Left lung (tissue), 4 donors: ENCODE measurements at regions not wholly inside any gene's neighbourhood (a gene's known extent, or its start where the extent isn't known, plus 50 kb on each side); places are given as distances from the start of the nearest gene placed in this dataset.
"Not testable (repeated sequence)": the region's sequence is repeated elsewhere in the genome, so short reads cannot be mapped to it uniquely, and the experiment has no call there.

Source experiments
- ATAC-seq: fragments of 200-7000 bp; cut with Tn5 transposase; one replicate; pipeline ENCODE4 v1.9.1; 2020; ENCODE audit warnings: moderate library complexity
- DNase-seq, 4 donors: peaks; one replicate each; pipeline ENCODE4 v3.0.0-alpha.2; 2013 to 2020
- H3K27ac ChIP-seq, 2 donors: fragments of 200-600 bp; sonication (generic) in 1 of 2; one replicate each; pipeline versions ENCODE4 v1.5.0 to v1.8.0; 2020 to 2021
- H3K27me3 ChIP-seq, 2 donors: fragments of 200-600 bp; sonication (generic) in 1 of 2; one replicate each; pipeline versions ENCODE4 v1.5.0 to v1.8.0; 2020 to 2021
- H3K36me3 ChIP-seq, 2 donors: fragments of 200-600 bp; sonication (generic) in 1 of 2; one replicate each; pipeline versions ENCODE4 v1.5.0 to v1.8.0; 2020 to 2021
- H3K4me1 ChIP-seq, 2 donors: fragments of 200-600 bp; one replicate each; pipeline ENCODE4 v1.8.0; 2021
- H3K4me3 ChIP-seq, 2 donors: fragments of 200-600 bp; sonication (generic) in 1 of 2; one replicate each; pipeline versions ENCODE4 v1.5.0 to v1.8.0; 2020 to 2021; ENCODE audit warnings: mild to moderate bottlenecking in 1 of 2
- H3K9me3 ChIP-seq, 2 donors: fragments of 200-600 bp; sonication (generic) in 1 of 2; one replicate each; pipeline versions ENCODE4 v1.5.0 to v1.8.0; 2020 to 2021
- intact Hi-C, 2 donors: fragments of 100-400 bp; cut with DNase I; formaldehyde crosslinking; loops; one replicate each; pipeline versions ENCODE4 v1.11.2 to v1.14.2; 2022
- TF ChIP-seq, protein P1 (sequence below), 2 donors: fragments of 200-600 bp; sonication (generic) in 1 of 2; IDR thresholded peaks; one replicate each; pipeline versions ENCODE4 v1.5.0 to v1.8.0; 2021; ENCODE audit warnings: antibody characterized with exemption in 2 of 2
- donor health status: DM: no; HTN: yes; CAD: no.
- donor health status: DM: no; HTN: no; CAD: no.

DNA sequence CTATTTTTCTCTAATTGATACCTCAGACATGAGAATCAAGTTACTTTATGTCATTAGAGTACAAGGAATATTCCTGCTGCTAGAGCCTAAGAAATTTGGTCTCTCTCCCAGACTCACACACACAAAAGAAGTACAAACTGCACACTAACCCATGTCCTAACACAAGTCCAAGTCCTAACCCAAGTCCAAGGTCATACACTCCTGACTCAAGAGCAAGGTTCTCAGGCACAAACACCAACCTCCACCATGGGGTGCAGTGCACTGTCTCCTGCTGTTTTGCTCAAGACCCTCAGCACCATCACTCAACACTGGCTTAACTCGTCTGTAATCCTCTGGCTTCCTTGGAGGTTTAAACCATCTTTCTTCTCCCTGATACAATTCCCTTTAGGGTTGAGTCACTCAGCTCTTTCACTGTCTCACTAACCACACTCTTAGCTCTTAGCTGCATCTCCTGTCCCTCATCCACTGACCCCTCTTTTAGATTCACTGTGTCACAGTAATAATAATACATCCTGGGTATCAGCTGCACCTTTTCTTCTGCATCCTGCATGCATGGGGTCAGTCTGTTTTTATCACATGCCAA lies 129.8 kb downstream of the BCL2L11 start:
- Histone ChIP-seq H3K4me3 (no peak overlapping the region), H3K4me1 (no peaks in the 10 kb centered on the region), H3K36me3 (no peaks in the 10 kb centered on the region), H3K27ac (no peak overlapping the region), H3K27me3 (no peaks in the 10 kb centered on the region), H3K9me3 (no peaks in the 10 kb centered on the region)
- intact Hi-C loops: no loop called here
- ATAC-seq (no peak), DNase-seq (no peak)
- TF ChIP-seq, protein P1, sequence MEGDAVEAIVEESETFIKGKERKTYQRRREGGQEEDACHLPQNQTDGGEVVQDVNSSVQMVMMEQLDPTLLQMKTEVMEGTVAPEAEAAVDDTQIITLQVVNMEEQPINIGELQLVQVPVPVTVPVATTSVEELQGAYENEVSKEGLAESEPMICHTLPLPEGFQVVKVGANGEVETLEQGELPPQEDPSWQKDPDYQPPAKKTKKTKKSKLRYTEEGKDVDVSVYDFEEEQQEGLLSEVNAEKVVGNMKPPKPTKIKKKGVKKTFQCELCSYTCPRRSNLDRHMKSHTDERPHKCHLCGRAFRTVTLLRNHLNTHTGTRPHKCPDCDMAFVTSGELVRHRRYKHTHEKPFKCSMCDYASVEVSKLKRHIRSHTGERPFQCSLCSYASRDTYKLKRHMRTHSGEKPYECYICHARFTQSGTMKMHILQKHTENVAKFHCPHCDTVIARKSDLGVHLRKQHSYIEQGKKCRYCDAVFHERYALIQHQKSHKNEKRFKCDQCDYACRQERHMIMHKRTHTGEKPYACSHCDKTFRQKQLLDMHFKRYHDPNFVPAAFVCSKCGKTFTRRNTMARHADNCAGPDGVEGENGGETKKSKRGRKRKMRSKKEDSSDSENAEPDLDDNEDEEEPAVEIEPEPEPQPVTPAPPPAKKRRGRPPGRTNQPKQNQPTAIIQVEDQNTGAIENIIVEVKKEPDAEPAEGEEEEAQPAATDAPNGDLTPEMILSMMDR (IDR thresholded peaks at IDR 0.05): no peak

- intact Hi-C loops: no loop called here
Measured at GRCh38 chr2:111251711-111252110, 131.0 kb downstream of the BCL2L11 start.

DNA sequence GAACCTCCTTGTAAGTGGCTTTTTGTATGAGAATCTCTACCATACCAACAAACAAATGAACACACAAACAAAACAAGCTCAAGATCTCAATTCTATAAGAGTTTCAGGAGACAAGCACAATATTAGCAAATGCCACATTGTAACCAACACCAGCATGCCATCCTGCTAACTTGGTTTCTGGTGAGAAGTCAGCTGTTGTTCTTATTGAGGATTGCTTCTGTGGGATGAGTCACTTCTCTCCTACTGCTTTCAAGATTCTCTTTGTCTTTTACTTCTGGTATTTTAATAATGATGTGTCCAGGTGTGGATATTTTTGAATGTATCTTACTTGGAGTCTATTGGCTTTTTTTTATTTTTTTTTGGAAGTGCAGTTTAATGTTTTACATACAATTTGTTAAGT lies 131.7 kb downstream of the BCL2L11 start:
- DNase-seq (no peak), ATAC-seq (no peak)
- no peaks in the 10 kb centered on the region for H3K9me3 ChIP-seq
- TF ChIP-seq, protein P1 (IDR thresholded peaks at IDR 0.05): no peak
- no peaks in the 10 kb centered on the region for H3K36me3 ChIP-seq
- H3K4me1 ChIP-seq: no peaks in the 10 kb centered on the region
- intact Hi-C loops: no loop called here
- no peak overlapping the region for H3K27ac ChIP-seq
- no peaks in the 10 kb centered on the region for H3K27me3 ChIP-seq
- no peak overlapping the region for H3K4me3 ChIP-seq

More at GRCh38 chr2:111251711-111252110, 131.0 kb downstream of the BCL2L11 start:
- no peaks in the 10 kb centered on the region for H3K4me1 ChIP-seq
- no peaks in the 10 kb centered on the region for H3K36me3 ChIP-seq
- no peak overlapping the region for H3K27ac ChIP-seq
- no peaks in the 10 kb centered on the region for H3K9me3 ChIP-seq
- H3K4me3 ChIP-seq: no peak overlapping the region
- DNase-seq: no peak
- ATAC-seq: no peak
- TF ChIP-seq, protein P1 (IDR thresholded peaks at IDR 0.05): no peak
- H3K27me3 ChIP-seq: no peaks in the 10 kb centered on the region

DNA sequence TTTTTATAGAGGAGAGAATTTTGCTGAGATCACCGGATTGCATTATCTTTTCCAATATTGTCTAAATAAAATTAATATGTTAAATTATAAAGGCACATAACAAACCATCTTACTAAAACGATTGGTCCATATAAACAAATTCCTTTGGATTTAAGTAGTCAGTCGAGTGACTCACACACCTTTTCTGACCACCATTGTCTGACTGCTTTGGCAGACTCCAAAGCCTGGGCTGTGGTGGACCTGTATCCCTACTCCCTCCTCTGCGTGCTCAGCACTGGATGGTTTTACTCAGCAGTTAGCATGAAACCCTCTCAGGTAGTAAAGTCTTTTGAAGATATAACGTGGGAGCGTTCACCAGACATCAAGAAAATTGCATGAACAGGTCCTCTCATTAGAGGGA lies 134.2 kb downstream of the BCL2L11 start:
- H3K9me3 ChIP-seq, DNase-seq, H3K27ac ChIP-seq, H3K36me3 ChIP-seq, intact Hi-C loops, H3K4me3 ChIP-seq, ATAC-seq, H3K27me3 ChIP-seq, H3K4me1 ChIP-seq: not testable (repeated sequence)

GRCh38 chr2:111256628-111257027 lies 135.9 kb downstream of the BCL2L11 start:
- H3K9me3 ChIP-seq, H3K4me1 ChIP-seq, ATAC-seq, H3K27ac ChIP-seq, H3K36me3 ChIP-seq, H3K27me3 ChIP-seq, H3K4me3 ChIP-seq, DNase-seq, intact Hi-C loops: not testable (repeated sequence)

DNA sequence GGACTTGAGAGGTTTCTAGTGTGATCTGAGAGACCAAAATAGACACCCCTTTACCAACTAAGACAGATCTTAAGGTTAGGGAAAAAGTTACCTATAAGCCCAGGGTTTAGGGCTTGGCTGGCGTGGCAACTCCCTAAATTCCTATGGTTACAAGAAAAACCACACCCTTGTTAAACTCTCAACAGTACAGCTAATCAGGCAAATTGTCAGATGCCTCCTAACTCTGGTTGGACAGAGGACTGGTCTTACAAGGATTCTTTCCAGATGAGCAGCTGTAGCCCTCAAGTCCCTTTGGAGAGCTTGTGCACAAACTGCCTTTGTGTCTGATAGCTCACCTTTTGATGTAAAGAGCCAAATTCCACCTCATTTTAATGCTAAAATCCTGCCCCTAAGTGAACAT lies 136.9 kb downstream of the BCL2L11 start:
- H3K27me3 ChIP-seq, H3K9me3 ChIP-seq, H3K27ac ChIP-seq, H3K4me1 ChIP-seq, H3K36me3 ChIP-seq, H3K4me3 ChIP-seq, intact Hi-C loops, DNase-seq, ATAC-seq: not testable (repeated sequence)

GRCh38 chr2:111258318-111258717 lies 137.6 kb downstream of the BCL2L11 start:
- DNase-seq, H3K27me3 ChIP-seq, H3K4me3 ChIP-seq, H3K9me3 ChIP-seq, H3K36me3 ChIP-seq, intact Hi-C loops, H3K27ac ChIP-seq, H3K4me1 ChIP-seq, ATAC-seq: not testable (repeated sequence)

- intact Hi-C loops, H3K4me1 ChIP-seq, H3K27ac ChIP-seq, ATAC-seq, DNase-seq, H3K36me3 ChIP-seq, H3K9me3 ChIP-seq, H3K27me3 ChIP-seq, H3K4me3 ChIP-seq: not testable (repeated sequence)
Measured at GRCh38 chr2:111262627-111263379, 142.1 kb downstream of the BCL2L11 start.

GRCh38 chr2:111263380-111264017 lies 142.8 kb downstream of the BCL2L11 start:
- ATAC-seq, H3K4me3 ChIP-seq, DNase-seq, intact Hi-C loops, H3K4me1 ChIP-seq, H3K27ac ChIP-seq, H3K9me3 ChIP-seq, H3K36me3 ChIP-seq, H3K27me3 ChIP-seq: not testable (repeated sequence)

- H3K9me3 ChIP-seq, H3K27ac ChIP-seq, intact Hi-C loops, H3K27me3 ChIP-seq, H3K4me1 ChIP-seq, ATAC-seq, H3K4me3 ChIP-seq, H3K36me3 ChIP-seq: not testable (repeated sequence)
- peak in 1 of 4 donors; percentile 2 for DNase-seq
Measured at GRCh38 chr2:111264956-111265355, 144.2 kb downstream of the BCL2L11 start.
